ENCODE measurements at regions not wholly inside any gene's neighbourhood (a gene's known extent, or its start where the extent isn't known, plus 50 kb on each side); places are given as distances from the start of the nearest gene placed in this dataset.

DNA sequence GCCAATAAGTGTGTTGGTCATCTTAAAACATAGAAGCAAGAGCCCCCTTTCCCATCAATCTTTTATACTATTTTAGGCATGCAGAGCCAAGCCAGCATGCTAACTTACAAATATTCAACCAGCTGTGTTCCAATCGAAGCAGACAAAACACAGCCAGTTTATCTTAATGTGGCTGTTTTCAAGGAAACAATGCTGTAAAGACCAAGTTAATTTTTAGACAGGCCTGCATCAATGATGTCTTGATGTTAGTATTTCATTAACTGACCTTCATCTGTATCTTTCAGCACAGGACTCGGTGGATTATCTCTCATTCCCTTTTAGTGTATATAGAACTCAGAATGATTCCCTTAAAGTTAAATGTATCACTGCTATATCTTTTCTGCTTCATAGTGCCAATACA, 262.0 kb upstream of the ZWINT start:
- Mint-ChIP-seq H3K4me1 (ENCODE audit: insufficient read depth, unreplicated experiment) (peaks cover 11% of the 10 kb centered on the region), H3K27me3 (ENCODE audit: insufficient read depth, unreplicated experiment) (no peaks in the 10 kb centered on the region), H3K9me3 (ENCODE audit: unreplicated experiment) (no peaks in the 10 kb centered on the region), H3K4me3 (ENCODE audit: unreplicated experiment) (peak overlapping the region; percentile 66), H3K27ac (ENCODE audit: low read depth, unreplicated experiment) (peak overlapping the region; percentile 86), H3K36me3 (ENCODE audit: insufficient read depth, unreplicated experiment) (no peaks in the 10 kb centered on the region)
- intact Hi-C loops (cut with micrococcal nuclease): no loop called here
- no peak for DNase-seq (ENCODE audit: unreplicated experiment)
- CTCF ChIA-PET: interaction anchor here (0.6 kb wide), 1 partner anchor 272 kb away, joined by 3 read pairs; no protein-coding TSS in a partner anchor
- BruUV-seq (replicated peaks): no TSS peak
- POLR2A ChIA-PET: no interaction called here
- TF ChIP-seq, protein P1, sequence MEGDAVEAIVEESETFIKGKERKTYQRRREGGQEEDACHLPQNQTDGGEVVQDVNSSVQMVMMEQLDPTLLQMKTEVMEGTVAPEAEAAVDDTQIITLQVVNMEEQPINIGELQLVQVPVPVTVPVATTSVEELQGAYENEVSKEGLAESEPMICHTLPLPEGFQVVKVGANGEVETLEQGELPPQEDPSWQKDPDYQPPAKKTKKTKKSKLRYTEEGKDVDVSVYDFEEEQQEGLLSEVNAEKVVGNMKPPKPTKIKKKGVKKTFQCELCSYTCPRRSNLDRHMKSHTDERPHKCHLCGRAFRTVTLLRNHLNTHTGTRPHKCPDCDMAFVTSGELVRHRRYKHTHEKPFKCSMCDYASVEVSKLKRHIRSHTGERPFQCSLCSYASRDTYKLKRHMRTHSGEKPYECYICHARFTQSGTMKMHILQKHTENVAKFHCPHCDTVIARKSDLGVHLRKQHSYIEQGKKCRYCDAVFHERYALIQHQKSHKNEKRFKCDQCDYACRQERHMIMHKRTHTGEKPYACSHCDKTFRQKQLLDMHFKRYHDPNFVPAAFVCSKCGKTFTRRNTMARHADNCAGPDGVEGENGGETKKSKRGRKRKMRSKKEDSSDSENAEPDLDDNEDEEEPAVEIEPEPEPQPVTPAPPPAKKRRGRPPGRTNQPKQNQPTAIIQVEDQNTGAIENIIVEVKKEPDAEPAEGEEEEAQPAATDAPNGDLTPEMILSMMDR (IDR thresholded peaks at IDR 0.05; ENCODE audit: unreplicated experiment): no peak

DNA sequence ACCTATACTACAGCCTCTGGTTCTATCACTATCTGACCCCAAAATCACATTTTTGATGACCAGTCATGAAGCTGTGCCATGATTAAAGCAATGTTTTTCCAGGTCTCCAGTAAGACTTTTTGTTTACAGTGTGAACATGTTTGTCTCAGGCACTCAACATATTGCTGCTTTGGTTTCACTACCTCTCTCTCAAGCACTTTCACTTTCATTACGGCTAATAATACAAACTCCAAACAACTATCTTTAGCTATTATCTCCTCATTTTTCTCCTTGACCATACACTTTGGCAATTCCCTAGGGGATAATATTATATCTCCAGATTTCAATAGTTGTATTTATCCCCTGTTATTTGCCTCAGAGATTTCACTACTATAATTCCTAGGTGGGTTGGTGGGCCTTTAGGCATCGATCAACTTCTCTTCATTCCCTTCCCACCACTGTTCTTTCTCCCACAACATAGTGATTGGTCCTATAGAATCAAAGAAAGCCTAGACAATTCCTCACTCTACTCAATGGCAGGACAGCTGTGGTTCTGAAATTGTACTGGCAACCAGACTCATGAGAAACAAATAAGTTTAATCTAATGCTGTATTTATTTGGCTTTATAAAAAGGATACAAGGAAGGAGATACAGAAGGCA, 261.4 kb upstream of the ZWINT start:
- Mint-ChIP-seq H3K9me3 (ENCODE audit: unreplicated experiment) (no peaks in the 10 kb centered on the region), H3K4me1 (ENCODE audit: insufficient read depth, unreplicated experiment) (peaks cover 11% of the 10 kb centered on the region), H3K36me3 (ENCODE audit: insufficient read depth, unreplicated experiment) (no peaks in the 10 kb centered on the region), H3K27me3 (ENCODE audit: insufficient read depth, unreplicated experiment) (no peaks in the 10 kb centered on the region), H3K27ac (ENCODE audit: low read depth, unreplicated experiment) (peak overlapping the region; percentile 86), H3K4me3 (ENCODE audit: unreplicated experiment) (peak overlapping the region; percentile 66)
- BruUV-seq (replicated peaks): no TSS peak
- ChIA-PET POLR2A (no interaction called here), CTCF (interaction anchor here (0.6 kb wide), 1 partner anchor 271 kb away, joined by 3 read pairs; no protein-coding TSS in a partner anchor)
- TF ChIP-seq, protein P1 (IDR thresholded peaks at IDR 0.05; ENCODE audit: unreplicated experiment): no peak
- intact Hi-C loops (cut with micrococcal nuclease): no loop called here
- DNase-seq (ENCODE audit: unreplicated experiment): peak; percentile 26

DNA sequence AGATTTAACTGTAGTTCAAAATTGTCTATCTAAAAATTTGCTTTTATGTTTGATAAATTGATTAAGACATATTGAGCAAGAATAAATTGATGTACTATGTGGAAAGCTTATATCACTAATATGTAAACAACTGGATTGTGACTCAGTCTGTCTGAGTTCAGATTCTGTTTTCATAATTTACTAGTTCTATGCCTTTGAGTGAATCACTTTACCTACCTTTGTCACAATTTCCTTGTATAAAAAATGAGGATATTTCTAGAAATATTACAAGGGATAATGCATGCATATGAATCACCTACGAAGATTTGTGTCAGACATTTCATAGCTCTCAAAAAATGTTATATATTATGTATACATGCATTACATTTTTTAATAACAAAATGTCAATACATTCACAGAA, 245.1 kb upstream of the ZWINT start:
- no peaks in the 10 kb centered on the region for H3K9me3 Mint-ChIP-seq (ENCODE audit: unreplicated experiment)
- no peaks in the 10 kb centered on the region for H3K27me3 Mint-ChIP-seq (ENCODE audit: insufficient read depth, unreplicated experiment)
- no peaks in the 10 kb centered on the region for H3K36me3 Mint-ChIP-seq (ENCODE audit: insufficient read depth, unreplicated experiment)
- BruUV-seq (replicated peaks): no TSS peak
- H3K4me1 Mint-ChIP-seq (ENCODE audit: insufficient read depth, unreplicated experiment): peaks cover 8% of the 10 kb centered on the region
- H3K4me3 Mint-ChIP-seq (ENCODE audit: unreplicated experiment): no peak overlapping the region
- intact Hi-C loops (cut with micrococcal nuclease): no loop called here
- TF ChIP-seq, protein P1 (IDR thresholded peaks at IDR 0.05; ENCODE audit: unreplicated experiment): no peak
- POLR2A ChIA-PET: interaction anchor here (0.7 kb wide), 1 partner anchor 81 kb away, joined by 3 read pairs; no protein-coding TSS in a partner anchor
- CTCF ChIA-PET: no interaction called here
- DNase-seq (ENCODE audit: unreplicated experiment): no peak
- no peak overlapping the region for H3K27ac Mint-ChIP-seq (ENCODE audit: low read depth, unreplicated experiment)

DNA sequence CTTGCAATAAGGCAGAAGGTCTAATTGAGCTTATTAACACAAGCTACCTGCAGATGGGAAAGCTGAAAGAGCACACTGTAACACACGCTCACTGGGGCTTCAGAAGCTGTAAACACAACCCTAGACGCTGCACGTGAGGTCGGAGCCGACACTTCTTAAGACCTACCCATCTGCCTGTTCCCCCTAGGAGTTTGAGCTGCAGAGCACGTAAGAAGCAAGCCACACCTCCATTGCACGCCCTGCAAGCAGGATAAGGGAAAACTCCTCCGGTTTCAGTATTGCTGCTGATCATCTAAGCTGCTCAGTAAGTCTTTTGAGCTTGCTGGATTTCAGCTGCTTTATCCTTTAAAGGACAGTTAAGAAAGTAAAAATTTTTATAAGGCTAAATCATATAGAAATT, 244.0 kb upstream of the ZWINT start:
- peak overlapping the region; percentile 50 for H3K4me3 Mint-ChIP-seq (ENCODE audit: unreplicated experiment)
- H3K9me3 Mint-ChIP-seq (ENCODE audit: unreplicated experiment): no peaks in the 10 kb centered on the region
- no TSS peak for BruUV-seq (replicated peaks)
- TF ChIP-seq, protein P1 (IDR thresholded peaks at IDR 0.05; ENCODE audit: unreplicated experiment): no peak
- POLR2A ChIA-PET: no interaction called here
- H3K27ac Mint-ChIP-seq (ENCODE audit: low read depth, unreplicated experiment): no peak overlapping the region
- no peaks in the 10 kb centered on the region for H3K27me3 Mint-ChIP-seq (ENCODE audit: insufficient read depth, unreplicated experiment)
- H3K36me3 Mint-ChIP-seq (ENCODE audit: insufficient read depth, unreplicated experiment): no peaks in the 10 kb centered on the region
- CTCF ChIA-PET: no interaction called here
- H3K4me1 Mint-ChIP-seq (ENCODE audit: insufficient read depth, unreplicated experiment): peaks cover 8% of the 10 kb centered on the region
- intact Hi-C loops (cut with micrococcal nuclease): no loop called here
- DNase-seq (ENCODE audit: unreplicated experiment): no peak

Measured in MCF 10A (cell line).